Kidney epithelial cell (primary cell): ENCODE measurements at regions not wholly inside any gene's neighbourhood (a gene's known extent, or its start where the extent isn't known, plus 50 kb on each side); places are given as distances from the start of the nearest gene placed in this dataset.

Source experiments
- DNase-seq: peaks from one replicate; pipeline ENCODE4 v3.0.0-alpha.2; 2010; ENCODE audit warnings: low read depth
- H3K27me3 ChIP-seq: 2 replicates; pipeline ENCODE4 v1.6.0; 2011; ENCODE audit warnings: low read length; ENCODE audit not compliant: control insufficient read depth, insufficient read depth
- H3K36me3 ChIP-seq: 2 replicates; pipeline ENCODE4 v1.5.1; 2011; ENCODE audit warnings: low read length; ENCODE audit not compliant: control insufficient read depth, insufficient read depth
- H3K4me3 ChIP-seq: 2 replicates; pipeline ENCODE4 v1.5.1; 2011; ENCODE audit warnings: low read depth, mild to moderate bottlenecking, control low read depth, low read length
- TF ChIP-seq, protein P1 (sequence below): IDR thresholded peaks from 2 replicates; pipeline ENCODE4 v1.5.1; 2011; ENCODE audit warnings: mild to moderate bottlenecking, moderate library complexity, low read length, control low read depth, inconsistent platforms; ENCODE audit not compliant: insufficient read depth, poor library complexity, severe bottlenecking

DNA sequence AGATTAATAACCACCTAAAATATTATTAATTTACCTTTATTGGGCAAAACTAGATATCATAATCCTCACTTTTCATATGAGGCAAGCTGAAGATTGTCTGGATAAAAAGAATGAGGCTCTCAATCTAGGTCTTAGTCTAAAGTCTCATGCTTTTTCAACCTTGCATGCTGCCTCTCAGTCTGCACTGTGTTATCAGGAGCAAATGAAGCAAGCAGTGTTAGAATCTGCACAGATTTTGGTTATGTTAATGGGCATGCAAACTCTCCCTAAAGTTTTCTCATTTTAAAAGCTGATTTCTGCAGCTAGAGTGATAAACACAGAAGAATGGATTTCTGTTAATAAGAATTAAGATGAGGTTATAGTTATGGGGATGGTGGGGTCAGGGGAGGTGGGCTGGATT, 350.7 kb upstream of the C11orf87 start:
- Histone ChIP-seq H3K36me3 (no peaks in the 10 kb centered on the region), H3K27me3 (no peaks in the 10 kb centered on the region), H3K4me3 (no peak overlapping the region)
- TF ChIP-seq, protein P1, sequence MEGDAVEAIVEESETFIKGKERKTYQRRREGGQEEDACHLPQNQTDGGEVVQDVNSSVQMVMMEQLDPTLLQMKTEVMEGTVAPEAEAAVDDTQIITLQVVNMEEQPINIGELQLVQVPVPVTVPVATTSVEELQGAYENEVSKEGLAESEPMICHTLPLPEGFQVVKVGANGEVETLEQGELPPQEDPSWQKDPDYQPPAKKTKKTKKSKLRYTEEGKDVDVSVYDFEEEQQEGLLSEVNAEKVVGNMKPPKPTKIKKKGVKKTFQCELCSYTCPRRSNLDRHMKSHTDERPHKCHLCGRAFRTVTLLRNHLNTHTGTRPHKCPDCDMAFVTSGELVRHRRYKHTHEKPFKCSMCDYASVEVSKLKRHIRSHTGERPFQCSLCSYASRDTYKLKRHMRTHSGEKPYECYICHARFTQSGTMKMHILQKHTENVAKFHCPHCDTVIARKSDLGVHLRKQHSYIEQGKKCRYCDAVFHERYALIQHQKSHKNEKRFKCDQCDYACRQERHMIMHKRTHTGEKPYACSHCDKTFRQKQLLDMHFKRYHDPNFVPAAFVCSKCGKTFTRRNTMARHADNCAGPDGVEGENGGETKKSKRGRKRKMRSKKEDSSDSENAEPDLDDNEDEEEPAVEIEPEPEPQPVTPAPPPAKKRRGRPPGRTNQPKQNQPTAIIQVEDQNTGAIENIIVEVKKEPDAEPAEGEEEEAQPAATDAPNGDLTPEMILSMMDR: no peak
- no peak for DNase-seq

DNA sequence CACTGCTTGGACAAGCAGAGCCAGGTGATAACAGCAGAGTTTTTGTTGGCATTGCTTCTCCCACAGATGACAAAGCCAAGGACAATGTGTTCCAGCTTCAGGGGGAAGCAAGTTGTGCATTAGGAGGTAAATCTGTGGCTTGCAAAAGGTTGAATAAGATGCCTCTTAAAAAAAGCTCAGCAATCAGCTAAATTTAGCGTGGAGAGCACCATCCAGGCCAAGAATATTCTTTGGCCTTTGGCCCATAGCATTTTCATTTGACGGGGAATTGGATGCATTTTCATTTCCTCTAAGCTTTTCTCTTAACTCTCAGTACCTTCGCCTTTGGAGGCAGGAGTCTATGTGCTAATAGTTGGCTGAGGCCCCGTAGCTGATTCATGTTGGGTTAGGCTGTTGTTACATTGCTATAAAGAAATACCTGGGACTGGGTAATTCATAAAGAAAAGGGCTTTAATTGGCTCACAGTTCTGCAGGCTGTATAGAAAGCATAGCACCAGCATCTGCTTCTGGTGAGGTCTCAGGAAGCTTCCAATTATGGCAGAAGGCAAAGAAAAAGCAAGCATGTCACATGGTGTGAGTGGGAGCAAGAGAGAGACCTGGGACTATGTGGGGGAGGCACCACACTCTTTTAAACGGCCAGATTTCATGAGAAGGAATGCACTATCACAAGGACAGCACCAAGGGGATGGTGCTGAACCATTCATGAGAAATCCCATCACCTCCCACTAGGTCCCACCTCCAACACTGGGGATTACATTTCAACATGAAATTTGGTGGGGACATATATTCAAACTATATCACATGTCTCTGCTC, 350.1 kb upstream of the C11orf87 start:
- no peak overlapping the region for H3K4me3 ChIP-seq
- no peaks in the 10 kb centered on the region for H3K36me3 ChIP-seq
- TF ChIP-seq, protein P1: no peak
- H3K27me3 ChIP-seq: no peaks in the 10 kb centered on the region
- DNase-seq: no peak

GRCh38 chr11:109073032-109073822, 348.8 kb upstream of the C11orf87 start:
- Histone ChIP-seq H3K36me3 (no peaks in the 10 kb centered on the region), H3K4me3 (no peak overlapping the region), H3K27me3 (no peaks in the 10 kb centered on the region)
- TF ChIP-seq, protein P1: no peak
- no peak for DNase-seq

DNA sequence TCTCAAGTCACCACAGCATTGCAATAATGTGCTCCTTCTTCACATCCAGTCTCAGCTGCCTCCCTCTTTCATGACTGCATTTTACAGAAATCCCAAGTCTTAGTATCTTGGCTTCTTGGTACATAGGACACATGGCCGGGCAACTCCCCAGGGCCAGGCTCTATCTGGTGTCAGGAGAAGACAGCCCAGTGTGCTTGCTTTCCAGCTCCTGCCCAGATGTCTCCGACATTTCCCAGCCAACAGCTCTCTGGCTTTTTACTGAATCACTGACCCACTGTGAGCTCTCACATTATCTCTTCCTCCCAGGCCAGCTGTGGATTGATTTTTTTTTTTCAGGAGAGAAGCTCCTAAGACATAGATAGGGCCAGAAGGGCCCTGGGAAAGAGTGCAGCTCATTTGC, 346.0 kb upstream of the C11orf87 start:
- no peaks in the 10 kb centered on the region for H3K27me3 ChIP-seq
- no peaks in the 10 kb centered on the region for H3K36me3 ChIP-seq
- H3K4me3 ChIP-seq: no peak overlapping the region
- DNase-seq: no peak
- TF ChIP-seq, protein P1: no peak

DNA sequence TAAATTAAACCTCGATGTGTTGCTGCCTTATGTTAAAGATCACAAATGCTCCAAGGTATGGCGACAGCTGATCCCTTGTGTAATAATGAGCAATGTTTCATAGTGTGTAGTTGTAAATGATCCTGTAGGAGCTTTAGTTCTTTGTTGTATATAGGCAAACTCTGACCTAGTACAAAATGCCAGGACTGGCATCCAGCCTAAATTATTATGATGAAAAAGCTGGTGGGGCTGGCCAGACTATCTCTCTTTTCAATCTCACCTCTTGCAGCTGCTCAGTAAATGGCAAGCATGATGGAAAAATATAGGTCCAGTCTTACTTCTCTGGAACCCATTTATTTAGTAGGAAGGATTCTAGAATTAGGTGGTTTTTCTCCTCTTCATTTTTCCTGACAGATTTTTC, 345.1 kb upstream of the C11orf87 start:
- Histone ChIP-seq H3K27me3 (no peaks in the 10 kb centered on the region), H3K4me3 (no peak overlapping the region), H3K36me3 (no peaks in the 10 kb centered on the region)
- DNase-seq: no peak
- TF ChIP-seq, protein P1: no peak
